ENCODE measurements at regions not wholly inside any gene's neighbourhood (a gene's known extent, or its start where the extent isn't known, plus 50 kb on each side); places are given as distances from the start of the nearest gene placed in this dataset.

- no peak for DNase-seq (ENCODE audit: low spot score)
These were observed 53.4 kb upstream of the NAV3 start for GRCh38 chr12:77777274-77777673.

GRCh38 chr12:77774761-77775160, 55.9 kb upstream of the NAV3 start:
- DNase-seq (ENCODE audit: low spot score), result no peak

GRCh38 chr12:77772676-77773298, 57.9 kb upstream of the NAV3 start:
- no peak for DNase-seq (ENCODE audit: low spot score)

- no peak for DNase-seq (ENCODE audit: low spot score)
These were observed 62.1 kb upstream of the NAV3 start for GRCh38 chr12:77768558-77768957.

- no peak for DNase-seq (ENCODE audit: low spot score)
These were observed 62.8 kb upstream of the NAV3 start for GRCh38 chr12:77767756-77768343.

- no peak for DNase-seq (ENCODE audit: low spot score)
These were observed 63.4 kb upstream of the NAV3 start for GRCh38 chr12:77767335-77767734.

GRCh38 chr12:77766224-77766623, 64.5 kb upstream of the NAV3 start:
- DNase-seq (ENCODE audit: low spot score), result no peak

GRCh38 chr12:77761286-77761685, 69.4 kb upstream of the NAV3 start:
- no peak for DNase-seq (ENCODE audit: low spot score)

- no peak for DNase-seq (ENCODE audit: low spot score)
These were observed 70.2 kb upstream of the NAV3 start for GRCh38 chr12:77760271-77761025.

GRCh38 chr12:77754086-77754485, 76.6 kb upstream of the NAV3 start:
- DNase-seq (ENCODE audit: low spot score), result no peak

- DNase-seq (ENCODE audit: low spot score), result no peak
These were observed 78.8 kb upstream of the NAV3 start for GRCh38 chr12:77751939-77752338.

- no peak for DNase-seq (ENCODE audit: low spot score)
These were observed 84.6 kb upstream of the NAV3 start for GRCh38 chr12:77746096-77746495.

- no peak for DNase-seq (ENCODE audit: low spot score)
These were observed 85.1 kb upstream of the NAV3 start for GRCh38 chr12:77745624-77746023.

- DNase-seq (ENCODE audit: low spot score), result no peak
These were observed 88.1 kb upstream of the NAV3 start for GRCh38 chr12:77742631-77743030.

- DNase-seq (ENCODE audit: low spot score), result no peak
These were observed 88.6 kb upstream of the NAV3 start for GRCh38 chr12:77741974-77742517.

GRCh38 chr12:77736219-77736965, 94.3 kb upstream of the NAV3 start:
- no peak for DNase-seq (ENCODE audit: low spot score)

- DNase-seq (ENCODE audit: low spot score), result peak; percentile 46
These were observed 96.3 kb upstream of the NAV3 start for GRCh38 chr12:77734214-77734883.

- no peak for DNase-seq (ENCODE audit: low spot score)
These were observed 102.7 kb upstream of the NAV3 start for GRCh38 chr12:77728018-77728417.

GRCh38 chr12:77727442-77728001, 103.2 kb upstream of the NAV3 start:
- DNase-seq (ENCODE audit: low spot score), result no peak

GRCh38 chr12:77725611-77726010, 105.1 kb upstream of the NAV3 start:
- peak; percentile 5 for DNase-seq (ENCODE audit: low spot score)

GRCh38 chr12:77724367-77724957, 106.2 kb upstream of the NAV3 start:
- peak; percentile 38 for DNase-seq (ENCODE audit: low spot score)
